ENCODE measurements at regions not wholly inside any gene's neighbourhood (a gene's known extent, or its start where the extent isn't known, plus 50 kb on each side); places are given as distances from the start of the nearest gene placed in this dataset.

DNA sequence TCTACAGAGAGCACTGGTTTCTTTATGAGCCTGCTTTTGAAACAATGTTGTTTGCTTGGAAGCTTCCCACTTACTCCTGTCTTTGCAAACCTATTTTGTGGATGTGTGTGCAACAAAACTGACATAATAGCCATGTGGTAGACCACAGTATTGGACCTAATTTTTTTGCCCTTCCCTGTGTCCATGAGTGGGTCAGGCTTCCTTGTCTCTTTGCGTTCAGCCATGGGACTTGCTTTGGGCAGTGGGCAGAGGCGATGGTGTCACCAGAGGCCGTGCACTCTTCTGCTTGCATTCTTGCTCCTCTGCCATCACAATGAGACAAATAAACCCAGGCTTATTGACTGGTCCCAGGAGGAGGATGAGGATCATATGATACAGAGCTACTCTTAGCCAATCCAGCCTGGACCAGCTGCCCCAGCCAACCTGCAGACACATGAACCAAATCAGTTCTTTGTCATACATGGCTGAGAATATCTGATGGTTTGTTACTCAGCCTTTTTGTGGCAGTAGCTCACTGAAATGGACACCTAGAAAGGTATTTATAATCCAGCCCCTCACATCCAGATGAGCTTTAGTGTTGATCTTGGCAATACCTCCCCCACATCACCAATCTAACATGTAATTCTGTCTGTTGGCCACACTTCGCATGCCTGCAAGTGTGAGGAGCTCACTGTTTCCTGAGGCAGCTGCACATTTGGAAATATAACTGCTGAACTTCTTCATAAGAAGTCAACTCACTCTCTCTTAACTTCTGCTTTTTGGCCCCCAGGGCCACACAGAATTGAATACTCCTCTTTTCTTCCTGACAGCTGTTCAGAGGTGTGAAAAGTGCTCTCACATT is 427.8 kb upstream of the ZMIZ1 start:
- TF ChIP-seq, protein P1, sequence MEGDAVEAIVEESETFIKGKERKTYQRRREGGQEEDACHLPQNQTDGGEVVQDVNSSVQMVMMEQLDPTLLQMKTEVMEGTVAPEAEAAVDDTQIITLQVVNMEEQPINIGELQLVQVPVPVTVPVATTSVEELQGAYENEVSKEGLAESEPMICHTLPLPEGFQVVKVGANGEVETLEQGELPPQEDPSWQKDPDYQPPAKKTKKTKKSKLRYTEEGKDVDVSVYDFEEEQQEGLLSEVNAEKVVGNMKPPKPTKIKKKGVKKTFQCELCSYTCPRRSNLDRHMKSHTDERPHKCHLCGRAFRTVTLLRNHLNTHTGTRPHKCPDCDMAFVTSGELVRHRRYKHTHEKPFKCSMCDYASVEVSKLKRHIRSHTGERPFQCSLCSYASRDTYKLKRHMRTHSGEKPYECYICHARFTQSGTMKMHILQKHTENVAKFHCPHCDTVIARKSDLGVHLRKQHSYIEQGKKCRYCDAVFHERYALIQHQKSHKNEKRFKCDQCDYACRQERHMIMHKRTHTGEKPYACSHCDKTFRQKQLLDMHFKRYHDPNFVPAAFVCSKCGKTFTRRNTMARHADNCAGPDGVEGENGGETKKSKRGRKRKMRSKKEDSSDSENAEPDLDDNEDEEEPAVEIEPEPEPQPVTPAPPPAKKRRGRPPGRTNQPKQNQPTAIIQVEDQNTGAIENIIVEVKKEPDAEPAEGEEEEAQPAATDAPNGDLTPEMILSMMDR (IDR thresholded peaks at IDR 0.05) = no peak
- TF ChIP-seq POLR2A (IDR thresholded peaks at IDR 0.05) = no peak

Data from right lobe of liver (tissue), 4 donors.